SK-N-SH (cell line): ENCODE measurements at regions not wholly inside any gene's neighbourhood (a gene's known extent, or its start where the extent isn't known, plus 50 kb on each side); places are given as distances from the start of the nearest gene placed in this dataset.

Source experiments
- CTCF ChIA-PET: fragments of 300-600, 350-600 bp; formaldehyde crosslinking; extraction: SDS; loops from one replicate; lab custom pipeline; 2021; lab: Yijun Ruan, JAX
- POLR2A ChIA-PET: fragments of 350-600 bp; sonication (Branson Sonifier 250); formaldehyde crosslinking; extraction: SDS; loops from one replicate; lab custom pipeline; 2020; ENCODE audit warnings: antibody characterized with exemption, inconsistent platforms; lab: Yijun Ruan, JAX
- DNase-seq: peaks from one replicate; pipeline ENCODE4 v3.0.0; 2012
- H2AFZ ChIP-seq: fragments of 200-600 bp; sonication (generic); 2 replicates; pipeline ENCODE4 v1.8.1; 2016; ENCODE audit warnings: antibody characterized with exemption, mild to moderate bottlenecking, low read depth
- H3F3A ChIP-seq: fragments of 200-600 bp; sonication (generic); replicated peaks from 2 replicates; pipeline ENCODE3; 2016; ENCODE audit warnings: antibody characterized with exemption, mild to moderate bottlenecking; ENCODE audit not compliant: insufficient read depth
- H3K27ac ChIP-seq, 2 experiments: fragments of 200-500 bp in 1 of 2; fragments of 200-600 bp in 1 of 2; sonication (Bioruptor generic) in 1 of 2; sonication (generic), shearing (Covaris generic) in 1 of 2; 2 replicates each; pipeline versions ENCODE4 v1.5.1 to v1.6.1; 2014 to 2016; ENCODE audit warnings: low read depth in 2 of 2, inconsistent platforms in 1 of 2, low read length in 1 of 2, mild to moderate bottlenecking in 1 of 2, mixed read lengths in 1 of 2
- H3K27me3 ChIP-seq: fragments of 200-600 bp; sonication (generic), shearing (Covaris generic); 2 replicates; pipeline ENCODE4 v1.6.1; 2016; ENCODE audit warnings: mixed run types; ENCODE audit not compliant: insufficient read depth
- H3K36me3 ChIP-seq, 2 experiments: fragments of 200-500 bp in 1 of 2; fragments of 200-600 bp in 1 of 2; sonication (Bioruptor generic) in 1 of 2; sonication (generic) in 1 of 2; replicated peaks in 1 of 2; 2 replicates each; pipeline versions ENCODE3 to v1.5.1; 2014 to 2016; ENCODE audit warnings: low read length in 1 of 2, mild to moderate bottlenecking in 1 of 2; ENCODE audit not compliant: insufficient read depth in 2 of 2, control insufficient read depth in 1 of 2
- H3K4me1 ChIP-seq, 2 experiments: fragments of 200-500 bp in 1 of 2; fragments of 200-600 bp in 1 of 2; sonication (Bioruptor generic) in 1 of 2; sonication (generic), shearing (Covaris generic) in 1 of 2; 2 replicates each; pipeline versions ENCODE4 v1.5.1 to v1.6.1; 2014 to 2016; ENCODE audit warnings: low read depth in 1 of 2, low read length in 1 of 2, mixed run types in 1 of 2; ENCODE audit not compliant: insufficient read depth in 2 of 2, control insufficient read depth in 1 of 2
- H3K4me2 ChIP-seq: fragments of 200-600 bp; sonication (generic), shearing (Covaris generic); 2 replicates; pipeline ENCODE4 v1.6.1; 2017; ENCODE audit warnings: mixed run types
- H3K4me3 ChIP-seq, 2 experiments: fragments of 200-500 bp in 1 of 2; fragments of 200-600 bp in 1 of 2; sonication (Bioruptor generic) in 1 of 2; sonication (generic), shearing (Covaris generic) in 1 of 2; 2 replicates each; pipeline versions ENCODE4 v1.5.1 to v1.8.1; 2014 to 2016; ENCODE audit warnings: low read depth in 2 of 2, inconsistent platforms in 1 of 2, low read length in 1 of 2, mild to moderate bottlenecking in 1 of 2, mixed read lengths in 1 of 2, moderate library complexity in 1 of 2
- H3K79me2 ChIP-seq: fragments of 200-600 bp; sonication (generic); 2 replicates; pipeline ENCODE4 v1.8.1; 2017; ENCODE audit warnings: mild to moderate bottlenecking; ENCODE audit not compliant: insufficient read depth
- H3K9ac ChIP-seq: fragments of 200-600 bp; sonication (generic); 2 replicates; pipeline ENCODE4 v1.6.1; 2017; ENCODE audit warnings: mixed run types
- H3K9me2 ChIP-seq: fragments of 200-600 bp; sonication (generic); 2 replicates; pipeline ENCODE4 v1.6.1; 2017; ENCODE audit warnings: mixed run types
- H3K9me3 ChIP-seq: fragments of 200-600 bp; sonication (generic); 2 replicates; pipeline ENCODE4 v1.6.1; 2017; ENCODE audit warnings: mixed run types, mild to moderate bottlenecking, moderate library complexity
- H4K20me1 ChIP-seq: fragments of 200-600 bp; sonication (generic); 2 replicates; pipeline ENCODE4 v1.6.1; 2017; ENCODE audit warnings: mild to moderate bottlenecking, mixed run types; ENCODE audit not compliant: insufficient read depth
- CHD2 ChIP-seq: fragments of 150-350 bp; IDR thresholded peaks from 2 replicates; pipeline ENCODE4 v1.6.1; 2018; ENCODE audit warnings: low read length; ENCODE audit not compliant: partially characterized antibody
- ELF1 ChIP-seq: IDR thresholded peaks from 2 replicates; pipeline ENCODE4 v1.4.0; 2012
- EP300 ChIP-seq, 2 experiments: IDR thresholded peaks; 2 replicates each; pipeline versions ENCODE4 v1.4.0 to v1.6.1; 2012; ENCODE audit warnings: borderline replicate concordance in 1 of 2, low read depth in 1 of 2, low read length in 1 of 2
- FOXJ3 ChIP-seq: sonication (generic); formaldehyde crosslinking; IDR thresholded peaks from 2 replicates; pipeline ENCODE4 v1.5.1; 2020; ENCODE audit warnings: mild to moderate bottlenecking, missing genetic modification reagents
- FOXM1 ChIP-seq: IDR thresholded peaks from 2 replicates; pipeline ENCODE4 v1.4.0; 2012; ENCODE audit warnings: low read depth, mild to moderate bottlenecking
- GABPA ChIP-seq: IDR thresholded peaks from 2 replicates; pipeline ENCODE4 v1.4.0; 2012; ENCODE audit warnings: low read depth, mild to moderate bottlenecking
- GATA2 ChIP-seq: sonication (generic); formaldehyde crosslinking; IDR thresholded peaks from 2 replicates; pipeline ENCODE4 v1.5.0; 2020; ENCODE audit warnings: mild to moderate bottlenecking, missing genetic modification reagents
- MEF2A ChIP-seq: IDR thresholded peaks from 2 replicates; pipeline ENCODE4 v1.4.0; 2012; ENCODE audit warnings: low read depth, borderline replicate concordance
- MXI1 ChIP-seq: IDR thresholded peaks from 2 replicates; pipeline ENCODE4 v1.6.1; 2012; ENCODE audit warnings: mild to moderate bottlenecking, low read depth, low read length, improper control_type of control experiment
- NRF1 ChIP-seq: IDR thresholded peaks from 2 replicates; pipeline ENCODE4 v1.6.1; 2012; ENCODE audit warnings: low read depth, mild to moderate bottlenecking, low read length
- POLR2AphosphoS5 ChIP-seq: IDR thresholded peaks from 2 replicates; pipeline ENCODE4 v1.6.1; 2012; ENCODE audit warnings: low read depth, low read length
- RCOR1 ChIP-seq: fragments of 150-350 bp; IDR thresholded peaks from 2 replicates; pipeline ENCODE4 v1.6.1; 2017; ENCODE audit warnings: antibody characterized with exemption, low read length
- RFX5 ChIP-seq: IDR thresholded peaks from 2 replicates; pipeline ENCODE4 v1.6.1; 2012; ENCODE audit warnings: mild to moderate bottlenecking, improper control_type of control experiment, low read length
- RXRA ChIP-seq: IDR thresholded peaks from 2 replicates; pipeline ENCODE4 v1.4.0; 2012; ENCODE audit warnings: low read depth, mild to moderate bottlenecking, borderline replicate concordance
- SIN3A ChIP-seq: IDR thresholded peaks from 2 replicates; pipeline ENCODE4 v1.6.1; 2012; ENCODE audit warnings: low read depth, mild to moderate bottlenecking, low read length, moderate library complexity, borderline replicate concordance
- TAF1 ChIP-seq: IDR thresholded peaks from 2 replicates; pipeline ENCODE4 v1.6.1; 2012; ENCODE audit warnings: low read depth, mild to moderate bottlenecking, low read length, moderate library complexity, borderline replicate concordance
- TCF12 ChIP-seq: IDR thresholded peaks from 2 replicates; pipeline ENCODE4 v1.4.0; 2012
- YY1 ChIP-seq: IDR thresholded peaks from 2 replicates; pipeline ENCODE4 v1.4.0; 2012; ENCODE audit warnings: low read depth, mild to moderate bottlenecking
- WGBS: methylation state at CpG from one replicate; pipeline ENCODE4 v1.1.6; 2017; ENCODE audit warnings: low lambda C conversion rate; 5-methylcytosine and 5-hydroxymethylcytosine counted together
- TF ChIP-seq, protein P1 (sequence below): IDR thresholded peaks from 2 replicates; pipeline ENCODE4 v1.4.0; 2012; ENCODE audit warnings: low read depth, borderline replicate concordance
- TF ChIP-seq, protein P2 (sequence below): fragments of 200-600 bp; sonication (generic); IDR thresholded peaks from 2 replicates; pipeline ENCODE4 v1.6.1; 2017; ENCODE audit warnings: antibody characterized with exemption, mild to moderate bottlenecking, moderate library complexity
- TF ChIP-seq, protein P3 (sequence below): fragments of 150-350 bp; IDR thresholded peaks from 2 replicates; pipeline ENCODE4 v1.6.1; 2017; ENCODE audit warnings: antibody characterized with exemption, low read length, low read depth, borderline replicate concordance

DNA sequence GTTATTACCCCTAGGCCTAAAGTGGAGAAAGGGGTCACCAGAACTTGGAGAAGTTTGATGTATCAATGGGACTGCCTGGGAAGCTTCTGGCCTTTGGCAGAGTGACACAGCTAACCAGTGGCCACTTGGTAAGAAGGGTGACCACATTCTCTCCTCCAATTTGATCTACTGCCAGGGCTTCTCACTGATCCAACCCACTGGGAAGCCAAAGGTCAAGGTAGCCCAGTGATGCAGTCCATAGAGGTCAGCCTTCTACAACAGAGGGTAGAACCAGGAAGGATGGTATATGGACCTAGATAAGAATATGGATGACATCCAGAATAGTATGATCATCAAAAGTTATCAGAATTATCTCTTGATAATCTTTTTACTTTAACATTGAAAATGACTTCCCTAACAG is 493.6 kb downstream of the NYAP2 start:
- Histone ChIP-seq H3F3A (peaks cover 7% of the 10 kb centered on the region), H3K4me3 (no peak overlapping the region), H3K4me1 (no peaks in the 10 kb centered on the region), H3K9me2 (no peaks in the 10 kb centered on the region), H2AFZ (no peak overlapping the region), H3K9me3 (no peaks in the 10 kb centered on the region), H3K9ac (no peak overlapping the region), H3K4me2 (no peak overlapping the region), H4K20me1 (no peaks in the 10 kb centered on the region), H3K27ac (no peak overlapping the region), H3K36me3 (no peaks in the 10 kb centered on the region), H3K79me2 (no peaks in the 10 kb centered on the region), H3K27me3 (no peaks in the 10 kb centered on the region)
- DNase-seq, result no peak
- ChIA-PET POLR2A (no interaction called here), CTCF (no interaction called here)
- TF ChIP-seq, protein P1, sequence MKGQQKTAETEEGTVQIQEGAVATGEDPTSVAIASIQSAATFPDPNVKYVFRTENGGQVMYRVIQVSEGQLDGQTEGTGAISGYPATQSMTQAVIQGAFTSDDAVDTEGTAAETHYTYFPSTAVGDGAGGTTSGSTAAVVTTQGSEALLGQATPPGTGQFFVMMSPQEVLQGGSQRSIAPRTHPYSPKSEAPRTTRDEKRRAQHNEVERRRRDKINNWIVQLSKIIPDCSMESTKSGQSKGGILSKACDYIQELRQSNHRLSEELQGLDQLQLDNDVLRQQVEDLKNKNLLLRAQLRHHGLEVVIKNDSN, result no peak
- TF ChIP-seq MXI1 (no peak), SIN3A (no peak), GABPA (no peak), TCF12 (no peak), RFX5 (no peak), RCOR1 (no peak), FOXM1 (no peak), NRF1 (no peak), MEF2A (no peak), YY1 (no peak), GATA2 (CRISPR knock-in tag) (no peak), FOXJ3 (no peak), TAF1 (no peak)
- TF ChIP-seq, protein P2, sequence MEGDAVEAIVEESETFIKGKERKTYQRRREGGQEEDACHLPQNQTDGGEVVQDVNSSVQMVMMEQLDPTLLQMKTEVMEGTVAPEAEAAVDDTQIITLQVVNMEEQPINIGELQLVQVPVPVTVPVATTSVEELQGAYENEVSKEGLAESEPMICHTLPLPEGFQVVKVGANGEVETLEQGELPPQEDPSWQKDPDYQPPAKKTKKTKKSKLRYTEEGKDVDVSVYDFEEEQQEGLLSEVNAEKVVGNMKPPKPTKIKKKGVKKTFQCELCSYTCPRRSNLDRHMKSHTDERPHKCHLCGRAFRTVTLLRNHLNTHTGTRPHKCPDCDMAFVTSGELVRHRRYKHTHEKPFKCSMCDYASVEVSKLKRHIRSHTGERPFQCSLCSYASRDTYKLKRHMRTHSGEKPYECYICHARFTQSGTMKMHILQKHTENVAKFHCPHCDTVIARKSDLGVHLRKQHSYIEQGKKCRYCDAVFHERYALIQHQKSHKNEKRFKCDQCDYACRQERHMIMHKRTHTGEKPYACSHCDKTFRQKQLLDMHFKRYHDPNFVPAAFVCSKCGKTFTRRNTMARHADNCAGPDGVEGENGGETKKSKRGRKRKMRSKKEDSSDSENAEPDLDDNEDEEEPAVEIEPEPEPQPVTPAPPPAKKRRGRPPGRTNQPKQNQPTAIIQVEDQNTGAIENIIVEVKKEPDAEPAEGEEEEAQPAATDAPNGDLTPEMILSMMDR, result no peak
- TF ChIP-seq, protein P3, sequence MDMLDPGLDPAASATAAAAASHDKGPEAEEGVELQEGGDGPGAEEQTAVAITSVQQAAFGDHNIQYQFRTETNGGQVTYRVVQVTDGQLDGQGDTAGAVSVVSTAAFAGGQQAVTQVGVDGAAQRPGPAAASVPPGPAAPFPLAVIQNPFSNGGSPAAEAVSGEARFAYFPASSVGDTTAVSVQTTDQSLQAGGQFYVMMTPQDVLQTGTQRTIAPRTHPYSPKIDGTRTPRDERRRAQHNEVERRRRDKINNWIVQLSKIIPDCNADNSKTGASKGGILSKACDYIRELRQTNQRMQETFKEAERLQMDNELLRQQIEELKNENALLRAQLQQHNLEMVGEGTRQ, result no peak

DNA sequence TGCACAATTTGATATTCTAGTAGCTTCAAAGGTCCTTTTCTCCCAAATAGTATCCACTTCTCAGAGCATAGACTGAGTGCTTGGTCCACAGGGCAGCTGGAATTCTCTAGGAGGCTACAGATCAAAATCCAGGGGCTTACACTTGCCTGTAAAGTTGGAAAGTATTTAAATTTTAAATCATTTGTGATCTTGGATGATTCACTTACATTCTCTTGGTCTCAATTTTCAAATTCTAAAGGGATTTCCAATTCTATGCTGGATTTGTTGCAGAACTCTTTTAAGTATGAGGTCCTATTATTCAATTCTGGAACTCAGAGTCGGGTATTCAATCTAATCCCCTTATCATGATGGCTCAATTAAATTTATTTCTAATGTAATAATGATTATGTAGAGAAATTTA is 492.3 kb downstream of the NYAP2 start:
- Histone ChIP-seq H3K27ac (no peak overlapping the region), H3K36me3 (no peaks in the 10 kb centered on the region), H4K20me1 (no peaks in the 10 kb centered on the region), H3K27me3 (no peaks in the 10 kb centered on the region), H3K4me3 (no peak overlapping the region), H3K4me2 (no peak overlapping the region)
- POLR2A ChIA-PET, result no interaction called here
- 33% methylated on average over 1 of the region's 1 CpG for WGBS
- TF ChIP-seq EP300 (IDR thresholded peaks at IDR 0.05; ENCODE audit: borderline replicate concordance in 1 of 2, low read depth in 1 of 2, low read length in 1 of 2), result no peak
- no peak for TF ChIP-seq ELF1
- no peak for TF ChIP-seq RXRA
- TF ChIP-seq GATA2 (CRISPR knock-in tag), result no peak
- no peak for TF ChIP-seq GABPA
- TF ChIP-seq NRF1, result no peak
- no peak for TF ChIP-seq MEF2A
- TF ChIP-seq SIN3A, result no peak
- no peak for TF ChIP-seq CHD2
- TF ChIP-seq POLR2AphosphoS5, result no peak
- TF ChIP-seq, all 33 proteins: peak for 0
- H3K9ac ChIP-seq, result no peak overlapping the region
- H3K9me3 ChIP-seq, result no peaks in the 10 kb centered on the region
- H3K79me2 ChIP-seq, result no peaks in the 10 kb centered on the region
- H3K9me2 ChIP-seq, result no peaks in the 10 kb centered on the region
- no peak for DNase-seq
- CTCF ChIA-PET, result interaction anchor here (1.2 to 4.1 kb wide), 3 partner anchors 9 to 910 kb away, joined by 3 to 28 read pairs (median 5); partner anchors contain the start of gene IRS1
- H3F3A ChIP-seq, result peaks cover 7% of the 10 kb centered on the region
- H2AFZ ChIP-seq, result no peak overlapping the region
- H3K4me1 ChIP-seq, result no peaks in the 10 kb centered on the region
